ENCODE measurements at regions not wholly inside any gene's neighbourhood (a gene's known extent, or its start where the extent isn't known, plus 50 kb on each side); places are given as distances from the start of the nearest gene placed in this dataset.

GRCh38 chr15:95842576-95842975 lies 487.9 kb upstream of the NR2F2 start:
- Histone ChIP-seq H3K27me3 (ENCODE audit: control insufficient read depth in 1 of 2, insufficient read depth in 2 of 2, low read length in 2 of 2) (no peaks in the 10 kb centered on the region), H3K9me3 (ENCODE audit: control insufficient read depth in 2 of 2, low read length in 2 of 2) (no peaks in the 10 kb centered on the region), H3K36me3 (ENCODE audit: control insufficient read depth in 2 of 2, insufficient read depth in 2 of 2, low read length in 2 of 2) (no peaks in the 10 kb centered on the region), H3K9ac (ENCODE audit: low read length in 2 of 2) (no peak overlapping the region), H3K4me1 (ENCODE audit: control insufficient read depth, insufficient read depth, low read length) (no peaks in the 10 kb centered on the region), H3K4me3 (ENCODE audit: low read length in 2 of 2) (no peak overlapping the region), H3K27ac (ENCODE audit: low read length) (no peak overlapping the region)

- no peaks in the 10 kb centered on the region for H3K27me3 ChIP-seq (ENCODE audit: control insufficient read depth in 1 of 2, insufficient read depth in 2 of 2, low read length in 2 of 2)
- H3K4me1 ChIP-seq (ENCODE audit: control insufficient read depth, insufficient read depth, low read length): no peaks in the 10 kb centered on the region
- H3K4me3 ChIP-seq (ENCODE audit: low read length in 2 of 2): no peak overlapping the region
- H3K27ac ChIP-seq (ENCODE audit: low read length): no peak overlapping the region
- H3K36me3 ChIP-seq (ENCODE audit: control insufficient read depth in 2 of 2, insufficient read depth in 2 of 2, low read length in 2 of 2): no peaks in the 10 kb centered on the region
- H3K9ac ChIP-seq (ENCODE audit: low read length in 2 of 2): no peak overlapping the region
- H3K9me3 ChIP-seq (ENCODE audit: control insufficient read depth in 2 of 2, low read length in 2 of 2): no peaks in the 10 kb centered on the region
These were observed 487.1 kb upstream of the NR2F2 start for GRCh38 chr15:95843241-95843910.

- Histone ChIP-seq H3K27me3 (ENCODE audit: control insufficient read depth in 1 of 2, insufficient read depth in 2 of 2, low read length in 2 of 2) (no peaks in the 10 kb centered on the region), H3K4me1 (ENCODE audit: control insufficient read depth, insufficient read depth, low read length) (no peaks in the 10 kb centered on the region), H3K9ac (ENCODE audit: low read length in 2 of 2) (no peak overlapping the region), H3K27ac (ENCODE audit: low read length) (no peak overlapping the region), H3K36me3 (ENCODE audit: control insufficient read depth in 2 of 2, insufficient read depth in 2 of 2, low read length in 2 of 2) (no peaks in the 10 kb centered on the region), H3K9me3 (ENCODE audit: control insufficient read depth in 2 of 2, low read length in 2 of 2) (no peaks in the 10 kb centered on the region), H3K4me3 (ENCODE audit: low read length in 2 of 2) (peak overlapping the region; percentile 14 to 15)
These were observed 484.5 kb upstream of the NR2F2 start for GRCh38 chr15:95845862-95846515.

GRCh38 chr15:95848126-95848525 lies 482.4 kb upstream of the NR2F2 start:
- no peak overlapping the region for H3K27ac ChIP-seq (ENCODE audit: low read length)
- no peaks in the 10 kb centered on the region for H3K27me3 ChIP-seq (ENCODE audit: control insufficient read depth in 1 of 2, insufficient read depth in 2 of 2, low read length in 2 of 2)
- no peak overlapping the region for H3K9ac ChIP-seq (ENCODE audit: low read length in 2 of 2)
- H3K4me3 ChIP-seq (ENCODE audit: low read length in 2 of 2): no peak overlapping the region
- H3K36me3 ChIP-seq (ENCODE audit: control insufficient read depth in 2 of 2, insufficient read depth in 2 of 2, low read length in 2 of 2): no peaks in the 10 kb centered on the region
- H3K4me1 ChIP-seq (ENCODE audit: control insufficient read depth, insufficient read depth, low read length): no peaks in the 10 kb centered on the region
- no peaks in the 10 kb centered on the region for H3K9me3 ChIP-seq (ENCODE audit: control insufficient read depth in 2 of 2, low read length in 2 of 2)

- no peaks in the 10 kb centered on the region for H3K36me3 ChIP-seq (ENCODE audit: control insufficient read depth in 2 of 2, insufficient read depth in 2 of 2, low read length in 2 of 2)
- H3K27ac ChIP-seq (ENCODE audit: low read length): no peak overlapping the region
- H3K9me3 ChIP-seq (ENCODE audit: control insufficient read depth in 2 of 2, low read length in 2 of 2): no peaks in the 10 kb centered on the region
- H3K27me3 ChIP-seq (ENCODE audit: control insufficient read depth in 1 of 2, insufficient read depth in 2 of 2, low read length in 2 of 2): no peaks in the 10 kb centered on the region
- H3K4me3 ChIP-seq (ENCODE audit: low read length in 2 of 2): no peak overlapping the region
- H3K9ac ChIP-seq (ENCODE audit: low read length in 2 of 2): no peak overlapping the region
- no peaks in the 10 kb centered on the region for H3K4me1 ChIP-seq (ENCODE audit: control insufficient read depth, insufficient read depth, low read length)
These were observed 479.7 kb upstream of the NR2F2 start for GRCh38 chr15:95850837-95851236.

GRCh38 chr15:95853350-95853749 lies 477.1 kb upstream of the NR2F2 start:
- Histone ChIP-seq H3K27ac (ENCODE audit: low read length) (no peak overlapping the region), H3K4me3 (ENCODE audit: low read length in 2 of 2) (no peak overlapping the region), H3K27me3 (ENCODE audit: control insufficient read depth in 1 of 2, insufficient read depth in 2 of 2, low read length in 2 of 2) (no peaks in the 10 kb centered on the region), H3K9ac (ENCODE audit: low read length in 2 of 2) (no peak overlapping the region), H3K36me3 (ENCODE audit: control insufficient read depth in 2 of 2, insufficient read depth in 2 of 2, low read length in 2 of 2) (no peaks in the 10 kb centered on the region), H3K4me1 (ENCODE audit: control insufficient read depth, insufficient read depth, low read length) (no peaks in the 10 kb centered on the region), H3K9me3 (ENCODE audit: control insufficient read depth in 2 of 2, low read length in 2 of 2) (no peaks in the 10 kb centered on the region)

GRCh38 chr15:95857124-95857757 lies 473.3 kb upstream of the NR2F2 start:
- no peaks in the 10 kb centered on the region for H3K4me1 ChIP-seq (ENCODE audit: control insufficient read depth, insufficient read depth, low read length)
- no peak overlapping the region for H3K27ac ChIP-seq (ENCODE audit: low read length)
- no peaks in the 10 kb centered on the region for H3K36me3 ChIP-seq (ENCODE audit: control insufficient read depth in 2 of 2, insufficient read depth in 2 of 2, low read length in 2 of 2)

GRCh38 chr15:95857758-95858157 lies 472.7 kb upstream of the NR2F2 start:
- no peak overlapping the region for H3K27ac ChIP-seq (ENCODE audit: low read length)
- no peaks in the 10 kb centered on the region for H3K4me1 ChIP-seq (ENCODE audit: control insufficient read depth, insufficient read depth, low read length)
- no peaks in the 10 kb centered on the region for H3K9me3 ChIP-seq (ENCODE audit: control insufficient read depth in 2 of 2, low read length in 2 of 2)
- H3K4me3 ChIP-seq (ENCODE audit: low read length in 2 of 2): no peak overlapping the region
- H3K9ac ChIP-seq (ENCODE audit: low read length in 2 of 2): no peak overlapping the region
- no peaks in the 10 kb centered on the region for H3K36me3 ChIP-seq (ENCODE audit: control insufficient read depth in 2 of 2, insufficient read depth in 2 of 2, low read length in 2 of 2)
- H3K27me3 ChIP-seq (ENCODE audit: control insufficient read depth in 1 of 2, insufficient read depth in 2 of 2, low read length in 2 of 2): no peaks in the 10 kb centered on the region

More at GRCh38 chr15:95857124-95857757, 473.3 kb upstream of the NR2F2 start:
- no peaks in the 10 kb centered on the region for H3K9me3 ChIP-seq (ENCODE audit: control insufficient read depth in 2 of 2, low read length in 2 of 2)
- H3K27me3 ChIP-seq (ENCODE audit: control insufficient read depth in 1 of 2, insufficient read depth in 2 of 2, low read length in 2 of 2): no peaks in the 10 kb centered on the region
- no peak overlapping the region for H3K4me3 ChIP-seq (ENCODE audit: low read length in 2 of 2)
- H3K9ac ChIP-seq (ENCODE audit: low read length in 2 of 2): no peak overlapping the region

- Histone ChIP-seq H3K27me3 (ENCODE audit: control insufficient read depth in 1 of 2, insufficient read depth in 2 of 2, low read length in 2 of 2) (no peaks in the 10 kb centered on the region), H3K36me3 (ENCODE audit: control insufficient read depth in 2 of 2, insufficient read depth in 2 of 2, low read length in 2 of 2) (no peaks in the 10 kb centered on the region), H3K9ac (ENCODE audit: low read length in 2 of 2) (no peak overlapping the region), H3K4me3 (ENCODE audit: low read length in 2 of 2) (no peak overlapping the region), H3K4me1 (ENCODE audit: control insufficient read depth, insufficient read depth, low read length) (no peaks in the 10 kb centered on the region), H3K9me3 (ENCODE audit: control insufficient read depth in 2 of 2, low read length in 2 of 2) (no peaks in the 10 kb centered on the region), H3K27ac (ENCODE audit: low read length) (no peak overlapping the region)
These were observed 470.1 kb upstream of the NR2F2 start for GRCh38 chr15:95860406-95860805.

- Histone ChIP-seq H3K4me3 (ENCODE audit: low read length in 2 of 2) (no peak overlapping the region), H3K4me1 (ENCODE audit: control insufficient read depth, insufficient read depth, low read length) (no peaks in the 10 kb centered on the region), H3K36me3 (ENCODE audit: control insufficient read depth in 2 of 2, insufficient read depth in 2 of 2, low read length in 2 of 2) (no peaks in the 10 kb centered on the region), H3K27ac (ENCODE audit: low read length) (no peak overlapping the region), H3K27me3 (ENCODE audit: control insufficient read depth in 1 of 2, insufficient read depth in 2 of 2, low read length in 2 of 2) (no peaks in the 10 kb centered on the region), H3K9ac (ENCODE audit: low read length in 2 of 2) (no peak overlapping the region), H3K9me3 (ENCODE audit: control insufficient read depth in 2 of 2, low read length in 2 of 2) (no peaks in the 10 kb centered on the region)
These were observed 466.0 kb upstream of the NR2F2 start for GRCh38 chr15:95864467-95864886.

GRCh38 chr15:95865330-95865739 lies 465.2 kb upstream of the NR2F2 start:
- Histone ChIP-seq H3K27me3 (ENCODE audit: control insufficient read depth in 1 of 2, insufficient read depth in 2 of 2, low read length in 2 of 2) (no peaks in the 10 kb centered on the region), H3K4me1 (ENCODE audit: control insufficient read depth, insufficient read depth, low read length) (no peaks in the 10 kb centered on the region), H3K27ac (ENCODE audit: low read length) (no peak overlapping the region), H3K4me3 (ENCODE audit: low read length in 2 of 2) (no peak overlapping the region), H3K9me3 (ENCODE audit: control insufficient read depth in 2 of 2, low read length in 2 of 2) (no peaks in the 10 kb centered on the region), H3K36me3 (ENCODE audit: control insufficient read depth in 2 of 2, insufficient read depth in 2 of 2, low read length in 2 of 2) (no peaks in the 10 kb centered on the region), H3K9ac (ENCODE audit: low read length in 2 of 2) (no peak overlapping the region)
